ENCODE measurements at regions not wholly inside any gene's neighbourhood (a gene's known extent, or its start where the extent isn't known, plus 50 kb on each side); places are given as distances from the start of the nearest gene placed in this dataset.

GRCh38 chr13:26993780-26994179 lies 177.8 kb downstream of the USP12 start:
- ATAC-seq: no peak
- TF ChIP-seq PPARA (CRISPR knock-in tag; IDR thresholded peaks at IDR 0.05; ENCODE audit: borderline replicate concordance) (no peak), TSHZ2 (CRISPR knock-in tag; IDR thresholded peaks at IDR 0.05) (no peak), CSRNP3 (CRISPR knock-in tag; IDR thresholded peaks at IDR 0.05) (no peak), CSDC2 (CRISPR knock-in tag; IDR thresholded peaks at IDR 0.05) (no peak), ZC3H10 (CRISPR knock-in tag; IDR thresholded peaks at IDR 0.05) (no peak), TOX (CRISPR knock-in tag; IDR thresholded peaks at IDR 0.05; ENCODE audit: borderline replicate concordance) (no peak), ISL1 (CRISPR knock-in tag; IDR thresholded peaks at IDR 0.05) (no peak), ARNTL (CRISPR knock-in tag; IDR thresholded peaks at IDR 0.05; ENCODE audit: borderline replicate concordance, low read depth) (no peak), SNAI2 (CRISPR knock-in tag; IDR thresholded peaks at IDR 0.05) (no peak), ESRRG (CRISPR knock-in tag; IDR thresholded peaks at IDR 0.05) (no peak), ZNF565 (CRISPR knock-in tag; conservative IDR thresholded peaks at IDR 0.05; ENCODE audit: low read depth) (no peak), OSR1 (CRISPR knock-in tag; IDR thresholded peaks at IDR 0.05) (no peak), ZFP3 (CRISPR knock-in tag; IDR thresholded peaks at IDR 0.05) (no peak), CREB5 (CRISPR knock-in tag; IDR thresholded peaks at IDR 0.05; ENCODE audit: low read depth) (no peak), BACH2 (CRISPR knock-in tag; IDR thresholded peaks at IDR 0.05; ENCODE audit: borderline replicate concordance) (no peak), ZNF8 (CRISPR knock-in tag; IDR thresholded peaks at IDR 0.05) (no peak)

GRCh38 chr13:26992951-26993719 lies 178.5 kb downstream of the USP12 start:
- TF ChIP-seq ZFP3 (CRISPR knock-in tag; IDR thresholded peaks at IDR 0.05): no peak
- no peak for TF ChIP-seq TCF4 (CRISPR knock-in tag; IDR thresholded peaks at IDR 0.05; ENCODE audit: borderline replicate concordance)
- ATAC-seq: no peak

GRCh38 chr13:26991508-26992181 lies 180.0 kb downstream of the USP12 start:
- TF ChIP-seq ZNF8 (CRISPR knock-in tag; IDR thresholded peaks at IDR 0.05) (no peak), PPARA (CRISPR knock-in tag; IDR thresholded peaks at IDR 0.05; ENCODE audit: borderline replicate concordance) (no peak), ZFP3 (CRISPR knock-in tag; IDR thresholded peaks at IDR 0.05) (no peak), ESRRG (CRISPR knock-in tag; IDR thresholded peaks at IDR 0.05) (no peak), ZFP30 (CRISPR knock-in tag; IDR thresholded peaks at IDR 0.05) (no peak), OSR1 (CRISPR knock-in tag; IDR thresholded peaks at IDR 0.05) (no peak), RARB (CRISPR knock-in tag; IDR thresholded peaks at IDR 0.05) (no peak)
- no peak for ATAC-seq

GRCh38 chr13:26989957-26990713 lies 181.5 kb downstream of the USP12 start:
- no peak for ATAC-seq
- TF ChIP-seq ZFP3 (CRISPR knock-in tag; IDR thresholded peaks at IDR 0.05) (peak; percentile 36; the same call in 1 of the 2 replicates), ESRRG (CRISPR knock-in tag; IDR thresholded peaks at IDR 0.05) (no peak)

Data from SK-N-SH treated with all-trans-retinoic acid at 6 μM for 48 hours (cell line).